Femur (tissue), 1 donor: ENCODE measurements at regions not wholly inside any gene's neighbourhood (a gene's known extent, or its start where the extent isn't known, plus 50 kb on each side); places are given as distances from the start of the nearest gene placed in this dataset.
"Not testable (repeated sequence)": the region's sequence is repeated elsewhere in the genome, so short reads cannot be mapped to it uniquely, and the experiment has no call there.

Source experiments
- DNase-seq: peaks from one replicate; pipeline ENCODE4 v3.0.0-alpha.2; 2017

DNA sequence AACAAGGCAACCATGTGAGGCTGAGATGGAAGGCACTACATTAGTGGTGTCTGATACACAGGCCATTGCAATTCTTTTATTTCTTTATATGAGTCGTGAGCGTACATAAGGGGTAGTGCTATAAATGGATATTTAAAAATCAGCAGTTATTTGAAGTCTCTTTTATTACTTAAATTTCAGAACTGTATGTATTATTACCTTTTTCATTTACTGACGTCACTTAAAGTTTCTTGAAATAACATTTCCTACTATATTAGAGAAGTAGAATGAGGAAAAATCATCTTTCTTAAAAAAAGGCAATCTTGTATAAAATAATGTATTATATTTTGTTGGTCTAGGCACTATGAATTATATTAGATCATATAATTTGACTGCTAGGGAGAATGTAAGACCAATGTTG lies 280.9 kb upstream of the CYLC2 start:
- DNase-seq: no peak

DNA sequence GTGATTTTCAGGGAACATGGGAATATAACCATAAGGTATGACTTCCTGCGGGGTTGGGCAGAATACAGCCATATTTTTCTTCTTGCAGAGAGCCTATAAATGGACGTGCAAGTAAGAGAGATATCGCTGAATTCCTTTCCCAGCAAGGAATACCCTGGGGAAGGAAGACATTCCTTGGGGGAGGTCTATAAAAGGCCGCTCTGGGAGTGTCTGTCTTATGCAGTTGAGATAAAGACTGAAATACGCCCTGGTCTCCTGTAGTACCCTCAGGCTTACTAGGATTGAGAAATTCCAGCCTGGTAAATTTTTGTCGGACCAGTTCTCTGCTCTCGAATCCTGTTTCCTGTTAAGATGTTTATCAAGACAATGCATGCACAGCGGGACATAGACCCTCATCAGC lies 282.2 kb upstream of the CYLC2 start:
- not testable (repeated sequence) for DNase-seq

DNA sequence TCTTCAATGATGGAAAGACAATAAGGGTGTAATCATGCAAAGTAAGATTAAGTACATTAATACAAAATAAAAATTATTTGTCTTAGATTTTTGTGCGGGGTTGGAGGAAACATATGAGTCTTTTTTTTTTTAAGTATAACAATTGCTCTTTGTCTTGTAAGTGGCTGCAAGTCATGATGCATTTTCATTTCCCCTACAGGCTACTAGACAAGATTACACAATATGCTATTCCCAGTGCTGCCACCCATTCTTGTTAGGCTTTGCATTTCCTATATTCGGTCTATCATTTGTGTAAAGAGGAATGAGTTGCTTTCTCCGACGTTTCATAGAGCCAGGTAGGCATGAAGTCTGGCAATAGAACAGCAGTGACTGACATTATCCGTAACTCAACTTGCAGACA lies 294.2 kb upstream of the CYLC2 start:
- no peak for DNase-seq

DNA sequence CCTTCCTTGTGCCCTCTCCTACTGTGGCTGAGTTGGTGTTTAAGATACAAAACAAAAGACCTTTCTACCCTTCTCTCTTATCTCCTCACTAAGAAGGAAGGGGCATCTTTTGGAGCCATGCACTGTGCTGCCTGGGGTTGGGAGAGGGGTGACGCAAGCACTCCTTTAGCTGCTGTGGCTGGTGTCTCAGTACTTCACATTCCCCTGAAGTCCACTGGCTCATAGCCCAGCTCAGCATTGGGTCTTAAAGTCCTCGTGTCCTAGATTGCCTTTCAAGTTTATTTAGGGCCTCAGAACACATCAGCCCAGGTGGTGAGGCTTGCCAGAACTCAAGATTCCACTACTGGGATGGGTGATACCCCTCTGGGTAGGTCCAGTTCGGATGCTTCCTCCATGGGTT lies 325.9 kb upstream of the CYLC2 start:
- no peak for DNase-seq

- no peak for DNase-seq
Observed at GRCh38 chr9:102652471-102652870, 342.7 kb upstream of the CYLC2 start.

- DNase-seq: no peak
Observed at GRCh38 chr9:102650896-102651295, 344.2 kb upstream of the CYLC2 start.

- no peak for DNase-seq
Observed at GRCh38 chr9:102642651-102643050, 352.5 kb upstream of the CYLC2 start.

- DNase-seq: no peak
Observed at GRCh38 chr9:102631559-102631958, 363.6 kb upstream of the CYLC2 start.

GRCh38 chr9:102609461-102609860 lies 385.7 kb upstream of the CYLC2 start:
- DNase-seq: no peak

DNA sequence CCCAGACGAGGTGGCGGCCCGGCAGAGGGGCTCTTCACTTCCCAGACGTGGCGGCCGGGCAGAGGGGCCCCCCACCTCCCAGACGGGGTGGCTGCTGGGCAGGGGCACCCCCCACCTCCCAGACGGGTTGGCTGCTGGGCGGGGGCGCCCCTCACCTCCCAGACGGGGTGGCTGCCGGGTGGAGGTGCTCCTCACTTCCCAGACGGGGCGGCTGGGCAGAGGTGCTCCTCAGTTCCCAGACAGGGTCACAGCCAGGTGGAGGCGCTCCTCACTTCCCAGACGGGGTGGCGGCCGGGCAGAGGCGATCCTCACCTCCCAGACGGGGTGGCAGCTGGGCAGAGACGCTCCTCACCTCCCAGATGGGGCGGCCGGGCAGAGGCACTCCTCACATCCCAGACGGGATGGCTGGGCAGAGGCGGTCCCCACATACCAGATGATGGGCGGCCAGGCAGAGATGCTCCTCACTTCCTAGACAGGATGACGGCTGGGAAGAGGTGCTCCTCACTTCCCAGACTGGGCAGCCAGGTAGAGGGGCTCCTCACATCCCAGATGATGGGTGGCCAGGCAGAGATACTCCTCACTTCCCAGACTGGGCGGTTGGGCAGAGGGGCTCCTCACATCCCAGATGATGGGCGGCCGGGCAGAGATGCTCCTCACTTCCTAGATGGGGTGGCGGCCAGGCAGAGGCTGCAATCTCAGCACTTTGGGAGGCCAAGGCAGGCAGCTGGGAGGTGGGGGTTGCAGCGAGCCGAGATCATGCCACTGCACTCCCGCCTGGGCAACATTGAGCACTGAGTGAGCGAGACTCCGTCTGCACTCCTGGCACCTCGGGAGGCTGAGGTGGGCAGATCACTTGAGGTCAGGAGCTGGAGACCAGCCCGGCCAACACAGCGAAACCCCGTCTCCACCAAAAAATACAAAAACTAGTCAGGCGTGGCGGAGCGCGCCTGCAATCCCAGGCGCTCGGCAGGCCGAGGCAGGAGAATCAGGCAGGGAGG lies 391.6 kb upstream of the CYLC2 start:
- not testable (repeated sequence) for DNase-seq

GRCh38 chr9:102594241-102594640 lies 400.9 kb upstream of the CYLC2 start:
- DNase-seq: no peak

GRCh38 chr9:102587281-102587680 lies 407.9 kb upstream of the CYLC2 start:
- no peak for DNase-seq

- DNase-seq: no peak
Observed at GRCh38 chr9:102569436-102569835, 425.7 kb upstream of the CYLC2 start.

GRCh38 chr9:102551346-102551745 lies 443.8 kb upstream of the CYLC2 start:
- no peak for DNase-seq

GRCh38 chr9:102550886-102551285 lies 444.2 kb upstream of the CYLC2 start:
- no peak for DNase-seq

DNA sequence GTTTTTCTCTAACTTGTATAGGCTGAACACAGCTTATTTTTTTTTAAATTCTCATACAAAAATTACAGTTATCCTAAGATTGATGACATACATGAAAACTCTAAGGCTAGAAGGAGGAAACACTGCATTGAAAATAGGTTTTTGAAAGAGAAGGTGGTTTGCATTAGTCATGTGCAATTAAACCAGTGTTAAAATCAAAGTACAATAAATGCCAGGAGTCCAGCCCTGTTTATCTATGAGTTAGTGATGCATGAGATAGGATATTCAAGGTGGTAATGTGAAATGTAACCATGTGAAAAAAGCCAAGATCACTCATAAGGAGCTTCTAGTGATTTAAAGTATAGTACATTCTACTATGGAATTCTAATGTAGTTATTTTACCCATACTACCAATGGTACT lies 444.9 kb upstream of the CYLC2 start:
- no peak for DNase-seq

DNA sequence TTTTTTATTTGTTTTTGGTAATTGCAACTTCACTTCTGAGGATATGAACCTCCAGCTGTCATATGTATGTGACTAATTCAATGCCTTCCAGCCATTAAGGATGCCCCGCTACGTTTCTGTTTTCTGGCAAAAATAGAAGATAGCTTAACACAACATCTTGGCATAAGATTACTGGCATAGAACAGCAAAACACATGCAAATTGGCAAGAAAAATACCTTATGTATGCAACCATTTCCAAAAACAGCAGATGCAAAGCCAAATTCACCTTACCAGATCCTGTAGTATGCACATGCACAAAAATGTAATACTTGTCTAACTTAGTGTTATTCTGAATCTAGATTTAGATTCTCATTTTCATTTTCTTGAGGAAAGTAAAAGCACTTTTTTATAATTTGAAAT lies 461.1 kb upstream of the CYLC2 start:
- no peak for DNase-seq

DNA sequence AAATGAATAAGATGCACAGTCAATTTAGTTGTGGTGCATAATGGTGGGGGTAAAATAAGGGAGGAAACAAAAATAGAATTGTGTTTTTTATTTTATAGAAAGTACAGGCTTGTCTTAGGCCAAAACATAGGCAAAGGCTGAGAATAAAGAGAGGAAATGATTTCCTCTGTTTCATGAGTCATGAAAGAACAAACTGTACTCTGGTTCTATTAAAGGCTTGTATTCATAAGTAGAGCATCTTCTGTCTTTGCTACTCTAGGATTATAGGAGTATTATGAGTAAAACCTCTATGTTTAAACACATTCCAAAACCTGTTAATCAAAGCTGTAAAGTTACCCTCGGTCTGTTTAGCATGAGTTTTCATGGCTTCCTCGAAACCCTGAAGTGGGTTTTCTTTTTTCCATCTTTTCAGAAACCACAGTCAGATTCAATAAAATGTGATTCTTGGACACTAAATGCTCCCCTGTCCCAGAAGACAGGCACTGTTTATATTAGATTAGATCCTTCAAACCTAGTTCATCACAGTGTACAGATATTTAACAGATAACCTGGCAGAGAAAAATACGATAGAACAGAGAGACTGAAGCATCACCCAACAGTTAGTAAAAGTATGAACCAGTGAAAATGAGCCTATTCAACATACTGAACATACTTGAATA lies 473.9 kb upstream of the CYLC2 start:
- no peak for DNase-seq

DNA sequence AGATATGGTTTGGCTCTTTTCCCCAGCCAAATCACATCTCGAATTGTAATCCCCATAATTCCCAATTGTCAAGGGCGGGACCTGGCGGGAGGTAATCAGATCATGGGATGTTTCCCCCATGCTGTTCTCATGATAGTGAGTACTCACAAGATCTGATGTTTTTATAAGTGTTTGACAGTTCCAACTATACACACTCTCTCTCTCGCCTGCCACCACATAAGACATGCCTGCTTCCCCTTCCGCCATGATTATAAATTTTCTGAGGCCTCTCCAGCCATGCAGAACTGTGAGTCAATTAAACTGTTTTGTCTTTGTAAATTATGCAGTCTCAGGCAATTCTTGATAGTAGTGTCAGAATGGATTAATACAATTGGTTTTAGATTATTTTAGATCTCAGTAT lies 475.7 kb upstream of the CYLC2 start:
- no peak for DNase-seq

- no peak for DNase-seq
Observed at GRCh38 chr9:102518324-102518723, 476.8 kb upstream of the CYLC2 start.

DNA sequence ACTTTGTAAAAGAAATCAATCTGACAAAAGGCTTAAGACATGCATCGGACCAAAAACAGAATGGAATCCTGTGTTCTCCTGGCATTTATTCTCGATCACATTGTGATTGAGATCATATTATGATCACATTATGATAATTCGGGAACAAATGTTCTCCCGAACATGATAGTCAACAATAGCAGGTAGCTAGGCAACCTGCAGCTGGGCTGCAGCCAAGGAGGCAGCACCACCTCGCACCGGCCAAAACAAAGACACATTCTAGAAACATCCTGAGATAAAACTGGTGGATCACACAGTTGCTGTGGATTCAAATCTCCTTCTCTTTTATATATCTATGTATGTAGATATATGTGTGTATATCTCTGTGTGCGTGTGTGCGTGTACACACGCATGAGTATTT lies 480.6 kb upstream of the CYLC2 start:
- DNase-seq: no peak

GRCh38 chr9:102507044-102507687 lies 488.0 kb upstream of the CYLC2 start:
- DNase-seq: no peak

DNA sequence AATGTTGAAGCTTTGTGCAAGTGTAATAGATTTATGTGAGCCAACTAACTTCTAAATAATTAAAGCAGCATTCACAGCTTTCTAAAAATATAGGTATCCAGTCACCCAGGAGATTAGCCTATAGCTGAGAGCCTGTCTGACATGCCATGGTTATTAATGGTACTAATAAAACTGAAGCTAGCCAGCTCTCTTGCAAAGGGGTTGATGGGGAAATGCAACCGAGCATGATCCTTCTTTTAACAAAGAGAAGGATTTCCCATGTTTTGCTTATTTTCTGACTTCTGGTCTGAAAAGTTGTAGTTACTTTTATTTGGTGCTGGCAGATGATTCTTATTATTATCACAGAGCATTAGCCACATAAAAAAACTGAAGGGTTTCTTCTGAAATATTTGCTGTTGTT lies 488.7 kb upstream of the CYLC2 start:
- no peak for DNase-seq

DNA sequence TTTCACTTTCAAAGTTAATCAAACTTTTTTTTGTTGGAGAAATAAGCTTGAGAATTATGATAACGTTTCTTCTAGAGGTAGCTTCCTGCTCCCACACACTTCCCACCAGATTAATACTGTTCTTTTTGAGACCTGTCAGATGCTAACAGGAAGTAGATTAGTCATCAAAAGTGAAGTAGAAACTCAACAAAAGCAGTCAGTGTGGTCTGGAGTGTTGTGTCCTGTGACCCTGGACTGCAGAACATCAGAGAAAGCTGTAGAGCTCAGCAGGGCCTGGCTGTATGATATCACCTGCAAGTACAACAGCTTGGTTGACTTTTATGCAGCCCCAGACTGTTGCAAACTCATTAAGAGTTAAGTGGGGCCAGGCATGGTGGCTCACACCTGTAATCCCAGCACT lies 495.7 kb upstream of the CYLC2 start:
- DNase-seq: no peak
